ENCODE measurements at regions not wholly inside any gene's neighbourhood (a gene's known extent, or its start where the extent isn't known, plus 50 kb on each side); places are given as distances from the start of the nearest gene placed in this dataset.
"Not testable (repeated sequence)": the region's sequence is repeated elsewhere in the genome, so short reads cannot be mapped to it uniquely, and the experiment has no call there.

GRCh38 chr7:142636107-142636506 is 113.2 kb upstream of the PRSS1 start:
- not testable (repeated sequence) for DNase-seq

- DNase-seq, result no peak
Observed at GRCh38 chr7:142632271-142633134, 116.8 kb upstream of the PRSS1 start.

- DNase-seq, result no peak
Observed at GRCh38 chr7:142629588-142630260, 119.5 kb upstream of the PRSS1 start.

DNA sequence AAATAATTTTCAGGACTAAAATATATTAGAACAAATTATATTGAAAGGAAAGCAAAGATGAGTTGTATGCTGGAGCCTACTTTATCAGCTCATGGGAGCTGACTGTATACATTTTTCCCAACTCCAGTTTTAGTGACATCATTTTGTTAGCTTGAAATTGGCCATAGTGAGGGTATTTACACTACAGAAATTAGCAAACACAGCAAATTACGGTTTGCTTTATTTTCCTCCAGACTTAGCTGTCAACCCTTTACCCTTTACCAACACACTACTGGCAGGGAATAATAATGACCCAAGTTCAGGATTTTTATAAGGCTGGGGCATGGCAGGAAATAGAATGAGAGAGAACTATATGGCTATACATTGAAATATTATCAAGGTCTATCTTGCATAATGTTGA is 120.3 kb upstream of the PRSS1 start:
- no peak for DNase-seq

GRCh38 chr7:142627223-142627622 is 122.0 kb upstream of the PRSS1 start:
- not testable (repeated sequence) for DNase-seq

DNA sequence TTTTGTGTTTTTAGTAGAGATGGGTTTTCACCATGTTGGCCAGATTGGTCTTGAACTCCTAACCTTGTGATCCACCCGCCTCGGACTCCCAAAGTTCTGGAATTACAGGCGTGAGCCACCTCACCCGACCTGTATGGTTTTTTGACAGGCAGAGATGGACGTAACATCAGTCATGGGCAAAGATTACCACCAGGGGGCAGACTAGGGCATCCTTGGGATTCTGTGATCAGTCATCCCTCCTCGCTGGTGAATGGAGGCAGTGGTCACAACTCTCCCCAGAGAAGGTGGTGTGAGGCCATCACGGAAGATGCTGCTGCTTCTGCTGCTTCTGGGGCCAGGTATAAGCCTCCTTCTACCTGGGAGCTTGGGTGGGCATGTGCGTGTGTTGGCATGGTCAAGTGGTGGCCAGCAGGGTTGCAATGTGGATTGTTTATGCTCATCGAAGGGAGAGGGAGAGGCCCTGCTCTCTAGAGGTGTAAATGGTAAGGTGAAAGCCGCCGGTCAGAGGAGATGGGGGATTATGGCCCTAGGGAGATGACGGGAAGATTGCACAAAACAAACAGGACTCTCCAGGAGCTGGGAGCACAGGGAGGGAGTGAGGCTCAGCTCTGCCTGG is 122.7 kb upstream of the PRSS1 start:
- no peak for DNase-seq

DNA sequence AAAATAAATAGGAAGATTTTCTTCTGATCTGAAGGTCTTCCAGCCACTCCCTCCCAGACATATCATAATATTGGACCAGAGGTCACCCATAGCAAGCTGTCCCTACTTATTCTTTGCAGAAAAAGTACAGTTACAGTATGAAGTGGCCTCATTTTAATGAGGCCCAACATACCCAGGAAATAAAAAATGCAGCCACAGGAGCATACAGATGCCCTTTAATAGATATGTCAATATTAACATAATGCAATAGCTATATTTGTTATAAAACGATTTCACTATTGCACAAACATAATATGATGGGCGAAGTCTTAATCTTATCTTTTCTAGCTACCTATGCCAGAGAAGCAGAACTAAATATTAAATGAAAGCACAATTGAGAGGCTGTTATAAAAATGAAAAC is 124.1 kb upstream of the PRSS1 start:
- not testable (repeated sequence) for DNase-seq

GRCh38 chr7:142620402-142620801 is 128.9 kb upstream of the PRSS1 start:
- no peak for DNase-seq

- DNase-seq, result no peak
Observed at GRCh38 chr7:142618655-142619351, 130.5 kb upstream of the PRSS1 start.

GRCh38 chr7:142616842-142617241 is 132.4 kb upstream of the PRSS1 start:
- no peak for DNase-seq

- no peak for DNase-seq
Observed at GRCh38 chr7:142616121-142616643, 133.1 kb upstream of the PRSS1 start.

GRCh38 chr7:142615508-142615907 is 133.8 kb upstream of the PRSS1 start:
- no peak for DNase-seq

DNA sequence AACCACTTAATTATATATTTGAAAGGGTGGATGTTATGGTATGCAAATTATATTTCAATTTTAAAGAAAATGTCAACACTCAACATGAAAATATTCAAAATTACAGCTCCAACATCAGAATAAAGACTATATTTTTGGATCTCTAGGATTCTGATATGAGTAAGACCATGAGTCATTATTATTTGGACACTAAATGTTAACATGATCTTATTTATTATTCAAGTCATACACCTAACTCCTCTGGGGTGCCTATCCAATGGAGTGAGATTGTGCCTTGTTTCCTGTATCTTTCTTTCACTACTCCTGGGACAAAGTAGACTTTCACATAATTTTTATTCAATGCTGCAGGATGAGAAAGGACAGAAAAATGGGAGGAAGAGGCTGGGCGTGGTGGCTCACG is 135.2 kb upstream of the PRSS1 start:
- no peak for DNase-seq

- DNase-seq, result no peak
Observed at GRCh38 chr7:142612237-142612881, 136.9 kb upstream of the PRSS1 start.

- DNase-seq, result no peak
Observed at GRCh38 chr7:142611566-142612236, 137.6 kb upstream of the PRSS1 start.

- no peak for DNase-seq
Observed at GRCh38 chr7:142608630-142609428, 140.4 kb upstream of the PRSS1 start.

DNA sequence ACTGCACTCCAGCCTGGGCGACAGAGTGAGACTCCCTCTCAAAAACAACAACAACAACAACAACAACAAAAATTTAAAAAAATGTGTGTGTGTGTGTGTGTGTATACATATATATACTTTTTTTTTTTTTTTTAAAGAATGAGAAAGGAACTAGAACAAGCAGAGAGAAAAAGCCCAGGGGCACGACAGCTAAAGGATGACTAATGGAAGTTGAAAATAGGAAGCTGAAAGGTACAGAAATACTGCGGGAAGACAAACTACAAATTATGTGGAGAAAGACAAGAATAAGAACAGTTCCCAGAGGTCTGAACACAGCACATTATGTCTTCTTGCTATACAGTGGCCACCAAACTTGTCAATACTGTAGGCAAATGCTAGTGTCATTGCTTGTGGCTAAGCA is 141.9 kb upstream of the PRSS1 start:
- no peak for DNase-seq

DNA sequence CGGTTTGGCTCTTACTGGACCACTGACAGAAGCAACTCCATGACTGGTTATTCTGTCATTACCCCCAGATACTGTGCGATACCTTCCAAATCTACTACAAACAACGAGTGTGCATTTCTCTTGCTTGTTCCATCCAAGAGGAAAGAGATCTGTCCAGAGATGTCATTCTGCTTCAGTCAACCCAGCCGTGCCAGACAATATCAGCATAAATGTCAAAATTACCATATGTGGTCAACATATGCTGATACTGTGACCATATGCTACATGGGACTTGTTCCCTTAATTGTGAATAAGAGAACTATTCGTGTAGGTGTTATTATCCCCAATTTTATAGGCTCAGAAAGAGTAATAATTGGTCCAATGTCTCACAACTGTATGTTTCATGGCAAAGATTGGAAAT is 143.2 kb upstream of the PRSS1 start:
- DNase-seq, result no peak

DNA sequence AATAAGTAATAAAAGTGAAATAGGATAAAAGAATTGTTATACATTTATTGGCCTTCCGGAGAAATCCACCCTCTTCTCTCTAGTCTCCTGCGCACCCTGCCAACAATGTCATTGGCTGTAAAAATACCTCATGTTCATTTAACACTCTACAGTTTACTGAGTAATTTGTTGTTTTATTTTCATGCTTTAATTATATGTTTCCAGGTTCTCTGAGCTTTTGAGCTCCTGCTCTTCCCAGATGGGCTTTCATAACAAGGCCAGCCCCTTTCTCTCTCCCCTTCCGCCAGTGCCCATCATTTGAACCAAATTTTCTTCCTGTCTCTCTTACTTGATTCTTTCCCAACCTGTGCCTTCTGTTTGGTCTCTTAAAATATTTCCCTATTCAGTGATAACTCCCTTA is 144.6 kb upstream of the PRSS1 start:
- DNase-seq, result no peak

- DNase-seq, result no peak
Observed at GRCh38 chr7:142603870-142604448, 145.3 kb upstream of the PRSS1 start.

- DNase-seq, result no peak
Observed at GRCh38 chr7:142602756-142603155, 146.5 kb upstream of the PRSS1 start.

All from SIG-M5 (cell line).